Neutrophil (primary cell): ENCODE measurements at regions not wholly inside any gene's neighbourhood (a gene's known extent, or its start where the extent isn't known, plus 50 kb on each side); places are given as distances from the start of the nearest gene placed in this dataset.

Experiments used
- H3K27ac ChIP-seq: fragments of 200-600 bp; sonication (generic); 2 replicates; pipeline ENCODE4 v1.5.1; 2016; ENCODE audit warnings: mild to moderate bottlenecking, moderate library complexity
- H3K27me3 ChIP-seq: fragments of 200-600 bp; sonication (generic); 2 replicates; pipeline ENCODE4 v1.6.0; 2016; ENCODE audit warnings: mild to moderate bottlenecking
- H3K36me3 ChIP-seq: fragments of 200-600 bp; sonication (generic); 2 replicates; pipeline ENCODE4 v1.5.1; 2017
- H3K4me1 ChIP-seq, 2 experiments: fragments of 200-600 bp in 1 of 2; sonication (generic) in 1 of 2; 1 replicate in 1 of 2; 2 replicates in 1 of 2; pipeline versions ENCODE4 v1.5.1 to v1.6.1; 2013 to 2016; ENCODE audit warnings: low read depth in 1 of 2, low read length in 1 of 2, mild to moderate bottlenecking in 1 of 2, moderate library complexity in 1 of 2; ENCODE audit not compliant: control insufficient read depth in 1 of 2, insufficient read depth in 1 of 2
- H3K4me3 ChIP-seq, 2 experiments: fragments of 200-600 bp in 1 of 2; sonication (generic) in 1 of 2; 1 replicate in 1 of 2; 2 replicates in 1 of 2; pipeline ENCODE4 v1.5.1; 2013 to 2016; ENCODE audit warnings: low read depth in 1 of 2, low read length in 1 of 2, mild to moderate bottlenecking in 1 of 2, moderate library complexity in 1 of 2
- H3K9me3 ChIP-seq: fragments of 200-600 bp; sonication (generic); 2 replicates; pipeline ENCODE4 v1.5.1; 2016
- TF ChIP-seq, protein P1 (sequence below): fragments of 200-600 bp; sonication (generic); IDR thresholded peaks from 2 replicates; pipeline ENCODE4 v1.5.1; 2016; ENCODE audit warnings: antibody characterized with exemption

DNA sequence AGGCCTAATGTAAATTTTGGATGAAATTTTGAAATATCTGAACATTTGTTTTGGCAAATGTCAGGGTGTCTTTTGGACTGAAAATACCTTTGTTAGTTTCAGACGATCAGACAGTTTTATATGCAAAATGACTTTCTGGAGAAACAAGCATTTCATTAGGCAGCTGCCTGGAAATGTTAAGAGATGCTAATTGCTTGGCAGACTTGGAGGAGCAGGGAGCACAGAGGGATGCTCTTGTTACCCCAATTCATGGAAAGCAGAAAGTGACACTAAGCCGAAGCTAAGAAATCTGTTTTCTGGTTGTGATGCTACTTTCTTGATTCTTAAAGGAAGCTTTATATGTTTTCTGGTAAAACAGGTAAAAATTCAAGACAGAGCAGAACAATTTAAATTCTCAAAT lies 204.3 kb upstream of the GBE1 start:
- TF ChIP-seq, protein P1, sequence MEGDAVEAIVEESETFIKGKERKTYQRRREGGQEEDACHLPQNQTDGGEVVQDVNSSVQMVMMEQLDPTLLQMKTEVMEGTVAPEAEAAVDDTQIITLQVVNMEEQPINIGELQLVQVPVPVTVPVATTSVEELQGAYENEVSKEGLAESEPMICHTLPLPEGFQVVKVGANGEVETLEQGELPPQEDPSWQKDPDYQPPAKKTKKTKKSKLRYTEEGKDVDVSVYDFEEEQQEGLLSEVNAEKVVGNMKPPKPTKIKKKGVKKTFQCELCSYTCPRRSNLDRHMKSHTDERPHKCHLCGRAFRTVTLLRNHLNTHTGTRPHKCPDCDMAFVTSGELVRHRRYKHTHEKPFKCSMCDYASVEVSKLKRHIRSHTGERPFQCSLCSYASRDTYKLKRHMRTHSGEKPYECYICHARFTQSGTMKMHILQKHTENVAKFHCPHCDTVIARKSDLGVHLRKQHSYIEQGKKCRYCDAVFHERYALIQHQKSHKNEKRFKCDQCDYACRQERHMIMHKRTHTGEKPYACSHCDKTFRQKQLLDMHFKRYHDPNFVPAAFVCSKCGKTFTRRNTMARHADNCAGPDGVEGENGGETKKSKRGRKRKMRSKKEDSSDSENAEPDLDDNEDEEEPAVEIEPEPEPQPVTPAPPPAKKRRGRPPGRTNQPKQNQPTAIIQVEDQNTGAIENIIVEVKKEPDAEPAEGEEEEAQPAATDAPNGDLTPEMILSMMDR = no peak
- Histone ChIP-seq H3K36me3 (no peaks in the 10 kb centered on the region), H3K4me3 (no peak overlapping the region)

DNA sequence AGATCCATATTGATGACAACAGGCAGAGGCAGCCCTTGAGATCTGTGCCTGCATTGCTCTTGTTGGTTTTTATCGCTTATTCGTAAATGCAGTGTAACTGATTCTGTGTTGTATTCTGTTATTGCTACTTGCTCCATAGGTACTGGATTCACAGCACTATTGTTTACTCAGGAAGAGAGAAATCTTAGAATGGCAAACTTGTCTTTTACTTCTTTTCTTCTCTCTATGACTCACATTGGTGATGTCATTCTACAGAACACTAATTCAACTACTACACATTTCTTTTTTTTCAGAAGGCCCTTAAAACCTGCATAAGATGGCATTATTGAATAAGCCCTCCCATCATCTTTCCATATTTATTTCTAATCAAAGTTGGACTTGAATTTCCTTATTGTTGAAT lies 201.0 kb upstream of the GBE1 start:
- Histone ChIP-seq H3K9me3 (no peaks in the 10 kb centered on the region), H3K4me3 (no peak overlapping the region), H3K27me3 (no peaks in the 10 kb centered on the region), H3K27ac (no peak overlapping the region), H3K36me3 (no peaks in the 10 kb centered on the region), H3K4me1 (no peaks in the 10 kb centered on the region)
- TF ChIP-seq, protein P1 = no peak

More for the DNA sequence above, 204.3 kb upstream of the GBE1 start:
- H3K27me3 ChIP-seq = no peaks in the 10 kb centered on the region
- no peaks in the 10 kb centered on the region for H3K4me1 ChIP-seq
- no peaks in the 10 kb centered on the region for H3K9me3 ChIP-seq
- H3K27ac ChIP-seq = no peak overlapping the region

DNA sequence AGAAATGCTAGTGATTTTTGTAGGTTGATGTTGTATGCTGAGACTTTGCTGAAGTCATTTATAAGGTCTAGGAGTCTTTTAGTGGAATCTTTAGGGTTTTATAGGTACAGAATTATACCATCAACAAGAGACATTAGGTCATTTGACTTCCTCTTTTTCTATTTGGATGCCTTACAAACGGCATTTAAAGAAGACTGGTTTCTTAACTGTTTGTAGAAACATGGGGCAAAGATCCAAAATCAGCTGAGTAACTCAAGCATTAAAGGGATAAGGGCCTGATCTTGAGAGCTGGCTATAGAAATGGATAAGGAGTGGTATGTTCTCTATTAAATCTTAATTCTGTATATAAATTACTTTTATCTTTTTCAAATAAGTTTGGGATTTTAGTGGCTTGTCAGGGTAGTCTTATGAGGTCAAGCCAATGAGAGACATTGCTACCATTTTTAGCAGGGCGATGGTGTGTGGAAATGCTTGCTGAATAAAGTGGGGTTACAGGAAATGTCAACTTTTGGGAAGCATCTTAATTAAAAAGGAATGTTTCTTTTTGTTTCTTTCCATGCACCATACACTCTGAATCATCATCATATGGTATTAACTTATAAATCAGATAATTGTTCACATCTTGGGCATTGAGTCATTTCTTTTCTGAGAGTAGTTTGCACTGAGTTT lies 197.7 kb upstream of the GBE1 start:
- Histone ChIP-seq H3K4me3 (no peak overlapping the region), H3K9me3 (no peaks in the 10 kb centered on the region), H3K36me3 (no peaks in the 10 kb centered on the region), H3K4me1 (no peaks in the 10 kb centered on the region), H3K27me3 (no peaks in the 10 kb centered on the region), H3K27ac (no peak overlapping the region)
- TF ChIP-seq, protein P1 = no peak

DNA sequence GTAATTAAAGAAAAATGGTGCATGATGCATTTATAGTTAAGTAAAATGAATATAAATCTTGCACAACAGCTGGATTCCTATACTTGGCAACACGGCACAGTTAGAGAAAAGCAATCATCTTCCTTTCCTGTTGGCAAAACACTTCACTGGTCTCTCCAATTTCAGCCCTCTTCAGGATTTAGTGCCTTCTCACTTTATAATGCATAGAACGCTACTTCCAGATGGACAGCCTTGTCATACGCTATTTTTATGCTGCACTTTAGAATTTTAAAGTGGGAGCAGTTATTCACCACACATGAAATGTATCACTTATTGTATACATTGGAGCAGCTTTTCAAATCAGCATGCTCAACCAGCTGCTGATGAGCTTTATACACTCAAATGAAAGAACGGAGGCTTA lies 194.4 kb upstream of the GBE1 start:
- Histone ChIP-seq H3K27me3 (no peaks in the 10 kb centered on the region), H3K36me3 (no peaks in the 10 kb centered on the region), H3K4me3 (no peak overlapping the region), H3K4me1 (no peaks in the 10 kb centered on the region), H3K27ac (no peak overlapping the region), H3K9me3 (no peaks in the 10 kb centered on the region)
- TF ChIP-seq, protein P1 = no peak

DNA sequence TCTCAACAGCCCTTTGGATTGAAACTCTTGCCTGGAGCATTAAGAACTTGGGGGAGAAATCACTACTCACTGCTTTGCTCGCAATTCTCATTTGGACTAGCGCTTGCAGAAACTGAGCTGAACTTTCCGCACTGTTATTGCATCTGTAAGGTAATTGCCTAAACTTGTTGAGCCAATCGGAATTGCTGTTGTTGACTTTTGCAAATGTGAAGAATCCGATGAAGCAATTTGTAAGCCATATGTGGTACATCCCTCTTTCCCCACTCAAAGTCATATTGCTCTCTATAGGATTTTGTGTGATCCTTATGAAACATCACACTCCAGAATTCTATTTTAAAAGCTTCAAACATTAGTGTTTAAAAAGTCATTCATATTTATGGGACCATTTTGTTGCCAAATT lies 191.7 kb upstream of the GBE1 start:
- TF ChIP-seq, protein P1 = no peak
- H3K9me3 ChIP-seq = no peaks in the 10 kb centered on the region
- no peak overlapping the region for H3K27ac ChIP-seq
- no peaks in the 10 kb centered on the region for H3K36me3 ChIP-seq
- no peak overlapping the region for H3K4me3 ChIP-seq
- no peaks in the 10 kb centered on the region for H3K4me1 ChIP-seq
- no peaks in the 10 kb centered on the region for H3K27me3 ChIP-seq
